ENCODE measurements at regions not wholly inside any gene's neighbourhood (a gene's known extent, or its start where the extent isn't known, plus 50 kb on each side); places are given as distances from the start of the nearest gene placed in this dataset.
"Not testable (repeated sequence)": the region's sequence is repeated elsewhere in the genome, so short reads cannot be mapped to it uniquely, and the experiment has no call there.

DNA sequence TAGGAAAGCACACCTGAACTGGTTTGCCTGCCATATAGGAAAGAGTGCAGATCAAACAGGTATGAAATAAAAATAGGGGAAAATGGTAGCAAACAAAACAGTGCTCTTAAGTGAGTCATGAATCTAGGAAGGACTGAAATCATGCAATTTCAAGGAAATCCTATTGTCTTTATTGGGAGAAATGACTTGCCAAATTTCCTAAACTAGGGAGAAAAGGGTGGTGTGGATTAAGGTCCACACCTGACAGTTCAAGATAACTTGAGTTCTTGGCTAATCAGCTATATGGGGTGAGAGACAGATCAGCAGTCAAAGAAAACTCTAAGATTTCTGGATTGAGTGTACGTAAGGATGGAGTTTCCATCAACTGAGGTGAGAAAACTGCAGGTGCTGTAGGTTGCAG is 101.1 kb downstream of the PRKAB2 start:
- H3K36me3 ChIP-seq (ENCODE audit: insufficient read depth, low read length), result no peaks in the 10 kb centered on the region
- no peaks in the 10 kb centered on the region for H3K27me3 ChIP-seq (ENCODE audit: insufficient read depth, low read length)
- no peak for DNase-seq
- ChIA-PET CTCF (ENCODE audit: partially characterized antibody) (no interaction called here), POLR2A (ENCODE audit: partially characterized antibody) (interaction anchor here (1.0 kb wide), 1 partner anchor 13 kb away, joined by 5 read pairs; no protein-coding TSS in a partner anchor)
- no peak overlapping the region for H3K27ac Mint-ChIP-seq
- peaks cover 0 to 7% (median 0%) of the 10 kb centered on the region in 8 donors for H3K9me3 Mint-ChIP-seq
- no peak overlapping the region for H3K4me3 ChIP-seq (ENCODE audit: low read length in 2 of 2)
- H3K4me1 ChIP-seq (ENCODE audit: insufficient read depth, low read length), result peaks cover 10% of the 10 kb centered on the region
- H3K4me1 Mint-ChIP-seq, result peaks cover 6 to 41% (median 19%) of the 10 kb centered on the region in 4 donors
- intact Hi-C loops (cut with micrococcal nuclease), result no loop called here
- H3K9me3 ChIP-seq (ENCODE audit: control insufficient read depth in 1 of 2, low read length in 2 of 2), result no peaks in the 10 kb centered on the region
- H3K27me3 Mint-ChIP-seq, result peaks cover 24 to 26% of the 10 kb centered on the region in 2 donors
- no peak overlapping the region for H3K4me3 Mint-ChIP-seq
- H3K27ac ChIP-seq (ENCODE audit: low read depth, low read length), result no peak overlapping the region
- H3K36me3 Mint-ChIP-seq, result no peaks in the 10 kb centered on the region

DNA sequence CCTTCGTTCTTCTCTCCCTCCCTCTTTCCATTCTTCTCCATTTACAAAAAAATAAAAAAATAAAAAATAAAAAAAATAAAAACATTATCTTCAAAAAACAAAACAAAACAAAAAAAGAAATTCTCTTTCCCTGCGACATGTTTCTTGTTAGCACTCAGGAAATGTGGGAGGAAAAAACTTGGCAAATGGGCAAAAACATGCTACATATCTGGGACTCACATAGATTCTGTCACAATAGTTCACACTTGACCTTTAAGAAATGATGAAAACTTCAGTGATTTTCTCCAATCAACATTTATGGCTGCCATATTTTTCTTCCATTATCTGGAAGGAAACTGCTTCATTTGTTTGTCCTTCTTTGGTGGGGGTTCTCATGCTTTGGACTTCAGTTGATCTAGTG is 109.3 kb downstream of the PRKAB2 start:
- ChIA-PET CTCF (ENCODE audit: partially characterized antibody) (interaction anchor here (1.1 kb wide), 1 partner anchor 10 kb away, joined by 3 read pairs; no protein-coding TSS in a partner anchor), POLR2A (ENCODE audit: partially characterized antibody) (no interaction called here)
- intact Hi-C loops (cut with micrococcal nuclease), result no loop called here
- no peaks in the 10 kb centered on the region for H3K36me3 ChIP-seq (ENCODE audit: insufficient read depth, low read length)
- Mint-ChIP-seq H3K27me3 (peaks cover 2 to 8% of the 10 kb centered on the region in 2 donors), H3K27ac (no peak overlapping the region), H3K9me3 (peaks cover 0 to 12% (median 4%) of the 10 kb centered on the region in 8 donors), H3K36me3 (no peaks in the 10 kb centered on the region), H3K4me3 (no peak overlapping the region), H3K4me1 (no peaks in the 10 kb centered on the region)
- no peak overlapping the region for H3K4me3 ChIP-seq (ENCODE audit: low read length in 2 of 2)
- no peaks in the 10 kb centered on the region for H3K27me3 ChIP-seq (ENCODE audit: insufficient read depth, low read length)
- no peaks in the 10 kb centered on the region for H3K9me3 ChIP-seq (ENCODE audit: control insufficient read depth in 1 of 2, low read length in 2 of 2)
- H3K4me1 ChIP-seq (ENCODE audit: insufficient read depth, low read length), result no peaks in the 10 kb centered on the region
- DNase-seq, result no peak
- no peak overlapping the region for H3K27ac ChIP-seq (ENCODE audit: low read depth, low read length)

DNA sequence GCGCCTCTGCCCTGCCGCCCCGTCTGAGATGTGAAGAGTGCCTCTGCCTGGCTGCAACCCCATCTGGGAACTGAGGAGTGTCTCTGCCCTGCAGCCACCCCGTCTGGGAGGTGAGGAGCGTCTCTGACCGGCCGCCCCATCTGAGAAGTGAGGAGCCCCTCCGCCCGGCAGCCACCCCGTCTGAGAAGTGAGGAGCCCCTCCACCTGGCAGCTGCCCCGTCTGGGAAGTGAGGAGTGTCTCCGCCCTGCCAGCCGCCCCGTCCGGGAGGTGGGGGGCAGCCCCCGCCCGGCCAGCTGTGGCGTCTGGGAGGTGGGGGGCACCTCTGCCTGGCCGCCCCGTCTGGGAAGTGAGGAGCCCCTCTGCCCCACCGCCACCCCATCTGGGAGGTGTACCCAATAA is 110.4 kb downstream of the PRKAB2 start:
- H3K27ac Mint-ChIP-seq; CTCF ChIA-PET (ENCODE audit: partially characterized antibody); H3K36me3 Mint-ChIP-seq; H3K4me1 Mint-ChIP-seq; H3K9me3 ChIP-seq (ENCODE audit: control insufficient read depth in 1 of 2, low read length in 2 of 2); H3K4me1 ChIP-seq (ENCODE audit: insufficient read depth, low read length); intact Hi-C loops (cut with micrococcal nuclease); H3K27me3 ChIP-seq (ENCODE audit: insufficient read depth, low read length); POLR2A ChIA-PET (ENCODE audit: partially characterized antibody); H3K27ac ChIP-seq (ENCODE audit: low read depth, low read length); H3K27me3 Mint-ChIP-seq; H3K36me3 ChIP-seq (ENCODE audit: insufficient read depth, low read length); H3K4me3 Mint-ChIP-seq; H3K4me3 ChIP-seq (ENCODE audit: low read length in 2 of 2): not testable (repeated sequence)
- peaks cover 0 to 19% (median 7%) of the 10 kb centered on the region in 8 donors for H3K9me3 Mint-ChIP-seq
- DNase-seq, result peak in 1 of 5 donors; percentile 31

DNA sequence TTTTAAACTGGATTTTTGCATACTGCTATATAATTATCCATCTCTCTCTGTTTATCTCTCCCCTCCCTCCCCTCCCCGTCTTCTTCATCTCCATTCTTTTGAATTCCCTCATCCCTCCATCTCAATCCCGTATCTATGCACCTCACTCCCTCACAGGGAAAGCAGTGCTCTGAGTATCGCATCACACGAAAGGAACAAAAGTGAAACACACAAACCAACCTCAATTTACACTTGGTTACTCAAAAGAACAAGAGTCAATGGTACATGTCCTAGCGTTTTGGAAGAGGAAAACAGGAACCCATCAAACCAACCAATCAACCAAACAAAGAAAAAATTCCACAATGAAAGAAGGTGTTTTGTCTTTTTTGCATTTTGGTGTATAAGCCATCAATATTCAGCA is 115.1 kb downstream of the NBPF12 start:
- peaks cover 0 to 7% of the 10 kb centered on the region in 2 donors for H3K36me3 Mint-ChIP-seq
- no peaks in the 10 kb centered on the region for H3K9me3 ChIP-seq (ENCODE audit: control insufficient read depth in 1 of 2, low read length in 2 of 2)
- H3K4me3 Mint-ChIP-seq, result peak overlapping the region in 2 of 8 donors; percentile 11 to 84
- ChIA-PET CTCF (ENCODE audit: partially characterized antibody) (no interaction called here), POLR2A (ENCODE audit: partially characterized antibody) (no interaction called here)
- H3K27ac Mint-ChIP-seq, result no peak overlapping the region
- H3K4me1 Mint-ChIP-seq, result peaks cover 0 to 34% (median 8%) of the 10 kb centered on the region in 4 donors
- H3K36me3 ChIP-seq (ENCODE audit: insufficient read depth, low read length), result no peaks in the 10 kb centered on the region
- H3K27me3 ChIP-seq (ENCODE audit: insufficient read depth, low read length), result no peaks in the 10 kb centered on the region
- intact Hi-C loops (cut with micrococcal nuclease), result no loop called here
- no peak for DNase-seq
- no peak overlapping the region for H3K27ac ChIP-seq (ENCODE audit: low read depth, low read length)
- peaks cover 5% of the 10 kb centered on the region for H3K4me1 ChIP-seq (ENCODE audit: insufficient read depth, low read length)
- no peak overlapping the region for H3K4me3 ChIP-seq (ENCODE audit: low read length in 2 of 2)
- H3K27me3 Mint-ChIP-seq, result no peaks in the 10 kb centered on the region
- H3K9me3 Mint-ChIP-seq, result peaks cover 0 to 16% (median 1%) of the 10 kb centered on the region in 8 donors

DNA sequence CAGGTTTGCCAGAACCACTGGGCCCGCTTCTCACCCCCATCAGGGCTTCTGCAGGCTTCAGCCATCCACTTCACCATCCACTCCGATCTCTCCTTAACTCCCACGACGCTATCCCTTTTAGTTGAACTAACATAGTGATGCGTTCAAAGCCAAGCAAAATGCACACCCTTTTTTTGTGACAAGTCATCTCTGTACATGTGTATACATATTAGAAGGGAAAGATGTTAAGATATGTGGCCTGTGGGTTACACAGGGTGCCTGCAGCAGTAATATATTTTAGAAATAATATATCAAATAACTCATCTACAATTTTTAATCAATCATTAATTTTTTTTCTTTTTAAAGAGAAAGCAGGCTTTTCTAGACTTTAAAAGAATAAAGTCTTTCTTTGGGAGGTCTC is 114.6 kb downstream of the NBPF12 start:
- H3K36me3 ChIP-seq (ENCODE audit: insufficient read depth, low read length), result no peaks in the 10 kb centered on the region
- intact Hi-C loops (cut with micrococcal nuclease), result no loop called here
- H3K4me1 ChIP-seq (ENCODE audit: insufficient read depth, low read length), result peaks cover 8% of the 10 kb centered on the region
- no peak overlapping the region for H3K4me3 ChIP-seq (ENCODE audit: low read length in 2 of 2)
- H3K4me3 Mint-ChIP-seq, result no peak overlapping the region
- H3K27me3 Mint-ChIP-seq, result no peaks in the 10 kb centered on the region
- H3K27ac ChIP-seq (ENCODE audit: low read depth, low read length), result no peak overlapping the region
- peaks cover 0 to 10% (median 0%) of the 10 kb centered on the region in 8 donors for H3K9me3 Mint-ChIP-seq
- H3K27me3 ChIP-seq (ENCODE audit: insufficient read depth, low read length), result no peaks in the 10 kb centered on the region
- peaks cover 0 to 38% (median 10%) of the 10 kb centered on the region in 4 donors for H3K4me1 Mint-ChIP-seq
- ChIA-PET POLR2A (ENCODE audit: partially characterized antibody) (no interaction called here), CTCF (ENCODE audit: partially characterized antibody) (no interaction called here)
- H3K36me3 Mint-ChIP-seq, result peaks cover 0 to 7% of the 10 kb centered on the region in 2 donors
- H3K9me3 ChIP-seq (ENCODE audit: control insufficient read depth in 1 of 2, low read length in 2 of 2), result no peaks in the 10 kb centered on the region
- H3K27ac Mint-ChIP-seq, result no peak overlapping the region
- DNase-seq, result no peak

DNA sequence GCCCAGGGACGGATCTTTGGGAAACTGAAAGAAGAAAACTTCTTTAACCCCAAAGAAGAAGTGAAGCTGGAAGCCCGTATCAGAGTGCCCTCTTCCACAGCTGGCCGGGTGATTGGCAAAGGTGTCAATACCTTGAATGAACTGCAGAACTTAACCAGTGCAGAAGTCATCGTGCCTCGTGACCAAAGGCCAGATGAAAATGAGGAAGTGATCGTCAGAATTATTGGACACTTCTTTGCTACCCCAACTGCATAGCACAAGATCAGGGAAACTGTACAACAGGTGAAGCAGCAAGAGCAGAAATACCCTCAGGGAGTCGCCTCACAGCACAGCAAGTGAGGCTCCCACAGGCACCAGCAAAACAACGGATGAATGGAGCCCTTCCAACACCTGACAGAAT is 114.0 kb downstream of the NBPF12 start:
- POLR2A ChIA-PET (ENCODE audit: partially characterized antibody), result no interaction called here
- intact Hi-C loops (cut with micrococcal nuclease), result no loop called here
- H3K4me1 Mint-ChIP-seq, result peaks cover 2 to 43% (median 13%) of the 10 kb centered on the region in 4 donors
- DNase-seq, result no peak
- peaks cover 0 to 4% (median 0%) of the 10 kb centered on the region in 8 donors for H3K9me3 Mint-ChIP-seq
- peaks cover 0 to 7% of the 10 kb centered on the region in 2 donors for H3K36me3 Mint-ChIP-seq
- Histone ChIP-seq H3K27ac (ENCODE audit: low read depth, low read length) (no peak overlapping the region), H3K4me1 (ENCODE audit: insufficient read depth, low read length) (peaks cover 14% of the 10 kb centered on the region), H3K27me3 (ENCODE audit: insufficient read depth, low read length) (no peaks in the 10 kb centered on the region), H3K9me3 (ENCODE audit: control insufficient read depth in 1 of 2, low read length in 2 of 2) (no peaks in the 10 kb centered on the region), H3K36me3 (ENCODE audit: insufficient read depth, low read length) (no peaks in the 10 kb centered on the region), H3K4me3 (ENCODE audit: low read length in 2 of 2) (no peak overlapping the region)
- H3K27ac Mint-ChIP-seq, result peak overlapping the region in 1 of 7 donors; percentile 15
- CTCF ChIA-PET (ENCODE audit: partially characterized antibody), result no interaction called here
- H3K4me3 Mint-ChIP-seq, result no peak overlapping the region
- H3K27me3 Mint-ChIP-seq, result no peaks in the 10 kb centered on the region

DNA sequence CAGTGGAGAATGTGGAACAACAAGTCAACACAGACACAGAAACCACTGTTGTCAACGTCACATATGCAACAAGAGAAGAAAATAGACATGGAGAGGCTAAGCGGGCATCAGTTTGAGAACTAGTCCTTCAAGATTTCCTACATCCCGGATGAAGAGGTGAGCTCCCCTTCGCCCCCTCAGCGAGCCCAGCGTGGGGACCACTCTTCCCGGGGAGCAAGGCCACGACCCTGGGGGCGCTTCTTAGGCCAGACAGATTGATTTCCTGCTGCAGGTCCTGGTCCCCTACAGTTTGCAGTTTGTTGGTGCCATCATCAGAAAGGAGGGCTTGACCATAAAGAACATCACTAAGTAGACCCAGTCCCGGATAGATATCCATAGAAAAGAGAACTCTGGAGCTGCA is 113.0 kb downstream of the NBPF12 start:
- no peaks in the 10 kb centered on the region for H3K9me3 ChIP-seq (ENCODE audit: control insufficient read depth in 1 of 2, low read length in 2 of 2)
- no peak overlapping the region for H3K27ac ChIP-seq (ENCODE audit: low read depth, low read length)
- Mint-ChIP-seq H3K9me3 (no peaks in the 10 kb centered on the region), H3K4me1 (peaks cover 12 to 53% (median 23%) of the 10 kb centered on the region in 4 donors), H3K36me3 (peaks cover 0 to 7% of the 10 kb centered on the region in 2 donors), H3K4me3 (no peak overlapping the region), H3K27me3 (no peaks in the 10 kb centered on the region), H3K27ac (peak overlapping the region in 2 of 7 donors; percentile 9 to 62)
- peaks cover 24% of the 10 kb centered on the region for H3K4me1 ChIP-seq (ENCODE audit: insufficient read depth, low read length)
- intact Hi-C loops (cut with micrococcal nuclease), result no loop called here
- H3K27me3 ChIP-seq (ENCODE audit: insufficient read depth, low read length), result no peaks in the 10 kb centered on the region
- H3K36me3 ChIP-seq (ENCODE audit: insufficient read depth, low read length), result no peaks in the 10 kb centered on the region
- DNase-seq, result no peak
- ChIA-PET POLR2A (ENCODE audit: partially characterized antibody) (interaction anchor here (1.0 kb wide), 1 partner anchor 33 kb away, joined by 4 read pairs; no protein-coding TSS in a partner anchor), CTCF (ENCODE audit: partially characterized antibody) (no interaction called here)
- H3K4me3 ChIP-seq (ENCODE audit: low read length in 2 of 2), result no peak overlapping the region

All from CD4-positive, alpha-beta memory T cell (primary cell).